COLO829 (cell line): ENCODE measurements at regions not wholly inside any gene's neighbourhood (a gene's known extent, or its start where the extent isn't known, plus 50 kb on each side); places are given as distances from the start of the nearest gene placed in this dataset.
A peak's percentile ranks its signal among the peaks of the same experiment; 100 is the strongest.
"Not testable (repeated sequence)": the region's sequence is repeated elsewhere in the genome, so short reads cannot be mapped to it uniquely, and the experiment has no call there.

Experiments
- DNase-seq: peaks from one replicate; pipeline ENCODE4 v3.0.0; 2012; ENCODE audit warnings: low spot score

GRCh38 chr20:12581644-12582289, 427.0 kb upstream of the SPTLC3 start:
- peak; percentile 34 for DNase-seq

GRCh38 chr20:12582710-12583109, 426.1 kb upstream of the SPTLC3 start:
- not testable (repeated sequence) for DNase-seq

GRCh38 chr20:12591949-12592470, 416.8 kb upstream of the SPTLC3 start:
- no peak for DNase-seq

- DNase-seq, result no peak
Observed at GRCh38 chr20:12592756-12593155, 416.0 kb upstream of the SPTLC3 start.

- DNase-seq, result no peak
Observed at GRCh38 chr20:12593342-12593873, 415.4 kb upstream of the SPTLC3 start.

GRCh38 chr20:12594410-12595088, 414.2 kb upstream of the SPTLC3 start:
- no peak for DNase-seq

- no peak for DNase-seq
Observed at GRCh38 chr20:12595841-12596240, 412.9 kb upstream of the SPTLC3 start.

GRCh38 chr20:12596863-12597262, 411.9 kb upstream of the SPTLC3 start:
- no peak for DNase-seq

- no peak for DNase-seq
Observed at GRCh38 chr20:12597551-12597950, 411.2 kb upstream of the SPTLC3 start.

GRCh38 chr20:12598894-12599293, 409.9 kb upstream of the SPTLC3 start:
- DNase-seq, result no peak

- no peak for DNase-seq
Observed at GRCh38 chr20:12599494-12599893, 409.3 kb upstream of the SPTLC3 start.

GRCh38 chr20:12605751-12606150, 403.0 kb upstream of the SPTLC3 start:
- DNase-seq, result no peak

GRCh38 chr20:12610871-12611270, 397.9 kb upstream of the SPTLC3 start:
- DNase-seq, result no peak

GRCh38 chr20:12614764-12615163, 394.0 kb upstream of the SPTLC3 start:
- no peak for DNase-seq

GRCh38 chr20:12617076-12617475, 391.7 kb upstream of the SPTLC3 start:
- no peak for DNase-seq

GRCh38 chr20:12623870-12624269, 384.9 kb upstream of the SPTLC3 start:
- DNase-seq, result no peak

GRCh38 chr20:12627485-12627884, 381.3 kb upstream of the SPTLC3 start:
- no peak for DNase-seq

GRCh38 chr20:12638633-12639312, 370.0 kb upstream of the SPTLC3 start:
- DNase-seq, result no peak

- no peak for DNase-seq
Observed at GRCh38 chr20:12640251-12640650, 368.5 kb upstream of the SPTLC3 start.

- no peak for DNase-seq
Observed at GRCh38 chr20:12641619-12642018, 367.2 kb upstream of the SPTLC3 start.

GRCh38 chr20:12644461-12644860, 364.3 kb upstream of the SPTLC3 start:
- DNase-seq, result no peak

- DNase-seq, result no peak
Observed at GRCh38 chr20:12649234-12649633, 359.5 kb upstream of the SPTLC3 start.

GRCh38 chr20:12653642-12654041, 355.1 kb upstream of the SPTLC3 start:
- DNase-seq, result no peak
